ENCODE measurements at regions not wholly inside any gene's neighbourhood (a gene's known extent, or its start where the extent isn't known, plus 50 kb on each side); places are given as distances from the start of the nearest gene placed in this dataset.

DNA sequence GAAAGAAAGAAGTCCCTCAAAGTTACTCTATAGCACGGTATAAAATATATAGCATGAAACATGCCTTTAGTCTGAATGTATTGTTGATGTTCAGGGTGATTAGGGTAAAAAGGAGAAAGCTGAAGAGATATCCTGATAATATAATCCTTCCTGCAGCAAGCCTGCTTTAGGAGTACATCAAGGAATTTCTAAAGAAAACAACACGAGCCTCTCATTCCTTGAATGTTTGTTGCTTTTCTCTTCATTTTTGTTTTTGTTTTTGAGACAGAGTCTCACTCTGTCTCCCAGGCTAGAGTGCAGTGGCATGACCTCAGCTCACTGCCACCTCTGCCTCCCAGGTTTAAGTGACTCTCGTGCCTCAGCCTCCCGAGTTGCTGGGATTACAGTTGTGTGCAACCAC lies 79.1 kb downstream of the CD164 start:
- FAIRE-seq (no peak), DNase-seq (ENCODE audit: low read depth, low spot score) (no peak)
- CTCF ChIA-PET, result no interaction called here
- POLR2A ChIA-PET, result no interaction called here
- Histone ChIP-seq H3K4me3 (replicated peaks in 1 of 3; ENCODE audit: insufficient read depth in 1 of 3, low read depth in 1 of 3, low read length in 3 of 3) (no peak overlapping the region), H3K9ac (replicated peaks; ENCODE audit: extremely low read depth, insufficient read depth, low read length) (no peak overlapping the region), H3K36me3 (ENCODE audit: control insufficient read depth in 2 of 2, extremely low read depth in 1 of 2, insufficient read depth in 2 of 2, low read length in 2 of 2) (no peaks in the 10 kb centered on the region), H3K79me2 (ENCODE audit: control insufficient read depth, insufficient read depth, low read length) (no peaks in the 10 kb centered on the region), H3K27ac (ENCODE audit: insufficient read depth, low read depth, low read length) (no peak overlapping the region), H3K27me3 (ENCODE audit: control insufficient read depth in 2 of 2, insufficient read depth in 2 of 2, low read length in 2 of 2) (peaks cover 15 to 23% of the 10 kb centered on the region in 2 experiments), H3K4me2 (ENCODE audit: insufficient read depth, low read length) (no peak overlapping the region), H3K9me3 (replicated peaks; ENCODE audit: control insufficient read depth, insufficient read depth, low read length) (no peaks in the 10 kb centered on the region), H3K4me1 (ENCODE audit: control insufficient read depth, extremely low read depth, insufficient read depth, low read length) (no peaks in the 10 kb centered on the region), H3K9me1 (replicated peaks; ENCODE audit: control insufficient read depth, extremely low read depth, insufficient read depth, low read length) (no peaks in the 10 kb centered on the region), H4K20me1 (replicated peaks; ENCODE audit: control insufficient read depth, extremely low read depth, insufficient read depth, low read length) (no peaks in the 10 kb centered on the region), H2AFZ (ENCODE audit: low read depth, low read length) (no peak overlapping the region)
- TF ChIP-seq, protein P1, sequence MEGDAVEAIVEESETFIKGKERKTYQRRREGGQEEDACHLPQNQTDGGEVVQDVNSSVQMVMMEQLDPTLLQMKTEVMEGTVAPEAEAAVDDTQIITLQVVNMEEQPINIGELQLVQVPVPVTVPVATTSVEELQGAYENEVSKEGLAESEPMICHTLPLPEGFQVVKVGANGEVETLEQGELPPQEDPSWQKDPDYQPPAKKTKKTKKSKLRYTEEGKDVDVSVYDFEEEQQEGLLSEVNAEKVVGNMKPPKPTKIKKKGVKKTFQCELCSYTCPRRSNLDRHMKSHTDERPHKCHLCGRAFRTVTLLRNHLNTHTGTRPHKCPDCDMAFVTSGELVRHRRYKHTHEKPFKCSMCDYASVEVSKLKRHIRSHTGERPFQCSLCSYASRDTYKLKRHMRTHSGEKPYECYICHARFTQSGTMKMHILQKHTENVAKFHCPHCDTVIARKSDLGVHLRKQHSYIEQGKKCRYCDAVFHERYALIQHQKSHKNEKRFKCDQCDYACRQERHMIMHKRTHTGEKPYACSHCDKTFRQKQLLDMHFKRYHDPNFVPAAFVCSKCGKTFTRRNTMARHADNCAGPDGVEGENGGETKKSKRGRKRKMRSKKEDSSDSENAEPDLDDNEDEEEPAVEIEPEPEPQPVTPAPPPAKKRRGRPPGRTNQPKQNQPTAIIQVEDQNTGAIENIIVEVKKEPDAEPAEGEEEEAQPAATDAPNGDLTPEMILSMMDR (IDR thresholded peaks at IDR 0.05; ENCODE audit: extremely low read depth in 1 of 2, insufficient read depth in 1 of 2, low read depth in 1 of 2, low read length in 2 of 2), result no peak
- TF ChIP-seq EZH2 (IDR thresholded peaks at IDR 0.05; ENCODE audit: borderline replicate concordance, low read depth, low read length, severe bottlenecking) (no peak), POLR2A (IDR thresholded peaks at IDR 0.05; ENCODE audit: low read depth, low read length) (no peak), POLR2AphosphoS5 (IDR thresholded peaks at IDR 0.05; ENCODE audit: insufficient read depth, low read depth, low read length) (no peak), GATA2 (IDR thresholded peaks at IDR 0.05; ENCODE audit: insufficient read depth, insufficient read length, low read depth, low read length) (no peak), FOS (IDR thresholded peaks at IDR 0.05; ENCODE audit: borderline replicate concordance, insufficient read depth, low read length) (no peak), JUN (IDR thresholded peaks at IDR 0.05; ENCODE audit: borderline replicate concordance, insufficient read depth, insufficient read length, low read depth) (no peak), MYC (IDR thresholded peaks at IDR 0.05; ENCODE audit: low read depth, low read length) (no peak)
- TF ChIP-seq, protein P2, sequence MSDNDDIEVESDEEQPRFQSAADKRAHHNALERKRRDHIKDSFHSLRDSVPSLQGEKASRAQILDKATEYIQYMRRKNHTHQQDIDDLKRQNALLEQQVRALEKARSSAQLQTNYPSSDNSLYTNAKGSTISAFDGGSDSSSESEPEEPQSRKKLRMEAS (IDR thresholded peaks at IDR 0.05; ENCODE audit: insufficient read depth, insufficient read length), result no peak
- no TSS peak for BruUV-seq (replicated peaks)
- intact Hi-C loops (cut with micrococcal nuclease) (no loop called here), dilution Hi-C loops (cut with MboI; ENCODE audit: extremely low pct_ligation_motif_present, low sequenced_read_pairs) (no loop called here)
